ENCODE measurements at regions not wholly inside any gene's neighbourhood (a gene's known extent, or its start where the extent isn't known, plus 50 kb on each side); places are given as distances from the start of the nearest gene placed in this dataset.

DNA sequence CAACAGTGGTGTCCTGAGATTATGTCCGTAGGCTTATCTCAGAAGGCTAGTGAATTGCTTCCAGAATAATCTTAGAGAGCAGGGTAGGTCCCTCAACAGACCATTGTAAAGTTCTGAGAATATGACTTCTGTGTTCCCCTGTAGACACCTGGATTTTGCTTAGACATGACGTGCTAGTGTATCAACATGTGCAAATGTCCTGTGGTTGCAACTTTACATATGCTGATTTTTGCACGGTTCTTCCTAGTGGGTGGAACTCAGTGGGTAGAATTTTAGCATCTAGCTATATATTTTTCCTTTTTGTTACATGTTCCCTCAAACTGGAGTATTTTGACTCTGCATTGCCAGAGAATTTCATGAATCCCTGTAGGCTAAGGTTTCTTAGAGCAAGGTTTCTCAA is 459.2 kb downstream of the RNF144B start:
- no peaks in the 10 kb centered on the region for H3K9me3 ChIP-seq (ENCODE audit: insufficient read depth, low read length)

DNA sequence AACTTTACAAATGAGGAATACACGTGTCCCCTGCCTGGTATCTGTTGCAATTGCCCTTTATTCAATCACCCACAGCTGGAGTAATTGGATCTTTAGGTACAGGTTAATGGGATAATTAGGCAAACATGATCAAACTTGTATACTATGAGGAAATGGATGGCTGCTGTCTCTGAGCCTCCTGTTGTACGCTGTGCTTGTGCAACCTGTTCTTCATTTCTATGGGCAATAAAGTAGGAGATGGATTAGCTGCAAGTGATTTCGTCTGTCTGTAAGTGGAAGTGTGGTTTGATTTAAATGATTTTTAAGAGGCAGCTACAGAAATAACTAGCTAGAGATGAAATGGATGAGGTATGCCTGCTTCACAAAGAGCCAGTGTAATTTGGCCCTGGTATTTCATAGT is 474.1 kb downstream of the RNF144B start:
- H3K4me1 ChIP-seq (ENCODE audit: insufficient read depth, insufficient read length) = no peaks in the 10 kb centered on the region
- DNase-seq (ENCODE audit: low read depth, low spot score) = no peak
- H3K9me3 ChIP-seq (ENCODE audit: insufficient read depth, low read length) = no peaks in the 10 kb centered on the region
- no peak overlapping the region for H3K9ac ChIP-seq (ENCODE audit: insufficient read length, low read depth)
- H3K4me3 ChIP-seq (ENCODE audit: insufficient read length, low read depth) = no peak overlapping the region
- TF ChIP-seq SUZ12 (IDR thresholded peaks at IDR 0.05; ENCODE audit: extremely low read depth, insufficient read depth, insufficient read length) (no peak), ZNF274 (IDR thresholded peaks at IDR 0.05; ENCODE audit: low read depth, low read length) (no peak), YY1 (IDR thresholded peaks at IDR 0.05; ENCODE audit: insufficient read depth, insufficient read length) (no peak)
- H3K27me3 ChIP-seq (ENCODE audit: insufficient read depth, insufficient read length) = no peaks in the 10 kb centered on the region
- H3K36me3 ChIP-seq (ENCODE audit: insufficient read depth, insufficient read length, low read length) = no peaks in the 10 kb centered on the region

More for the DNA sequence above, 459.2 kb downstream of the RNF144B start:
- Histone ChIP-seq H3K27me3 (ENCODE audit: insufficient read depth, insufficient read length) (no peaks in the 10 kb centered on the region), H3K4me1 (ENCODE audit: insufficient read depth, insufficient read length) (no peaks in the 10 kb centered on the region), H3K9ac (ENCODE audit: insufficient read length, low read depth) (no peak overlapping the region), H3K36me3 (ENCODE audit: insufficient read depth, insufficient read length, low read length) (no peaks in the 10 kb centered on the region), H3K4me3 (ENCODE audit: insufficient read length, low read depth) (no peak overlapping the region)
- TF ChIP-seq SUZ12 (IDR thresholded peaks at IDR 0.05; ENCODE audit: extremely low read depth, insufficient read depth, insufficient read length) (no peak), ZNF274 (IDR thresholded peaks at IDR 0.05; ENCODE audit: low read depth, low read length) (no peak), YY1 (IDR thresholded peaks at IDR 0.05; ENCODE audit: insufficient read depth, insufficient read length) (no peak)
- DNase-seq (ENCODE audit: low read depth, low spot score) = no peak

GRCh38 chr6:18883268-18883667 is 496.1 kb downstream of the RNF144B start:
- Histone ChIP-seq H3K9ac (ENCODE audit: insufficient read length, low read depth) (no peak overlapping the region), H3K4me3 (ENCODE audit: insufficient read length, low read depth) (no peak overlapping the region), H3K27me3 (ENCODE audit: insufficient read depth, insufficient read length) (no peaks in the 10 kb centered on the region), H3K4me1 (ENCODE audit: insufficient read depth, insufficient read length) (no peaks in the 10 kb centered on the region), H3K36me3 (ENCODE audit: insufficient read depth, insufficient read length, low read length) (no peaks in the 10 kb centered on the region), H3K9me3 (ENCODE audit: insufficient read depth, low read length) (no peaks in the 10 kb centered on the region)
- DNase-seq (ENCODE audit: low read depth, low spot score) = no peak
- no peak for TF ChIP-seq ZNF274 (IDR thresholded peaks at IDR 0.05; ENCODE audit: low read depth, low read length)
- TF ChIP-seq YY1 (IDR thresholded peaks at IDR 0.05; ENCODE audit: insufficient read depth, insufficient read length) = no peak
- TF ChIP-seq SUZ12 (IDR thresholded peaks at IDR 0.05; ENCODE audit: extremely low read depth, insufficient read depth, insufficient read length) = no peak

DNA sequence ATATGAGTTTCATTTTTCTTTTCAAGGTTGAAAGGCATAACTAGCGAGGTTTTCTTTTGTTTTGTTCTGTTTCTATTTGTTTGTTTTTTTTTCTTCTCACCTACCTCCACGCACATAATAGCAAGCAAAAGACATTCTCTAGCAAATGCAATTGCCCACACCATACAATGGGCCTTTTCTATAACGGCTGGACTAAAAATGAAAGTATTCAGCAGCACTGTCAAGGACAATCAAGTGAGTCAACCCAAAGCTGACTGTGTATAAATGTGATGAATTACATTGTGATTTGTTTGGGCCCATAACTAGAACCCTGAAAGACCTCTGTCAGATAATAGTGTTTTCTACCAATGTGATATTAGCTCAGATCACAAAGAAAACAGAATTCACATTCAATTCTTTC is 496.7 kb downstream of the RNF144B start:
- Histone ChIP-seq H3K4me1 (ENCODE audit: insufficient read depth, insufficient read length) (no peaks in the 10 kb centered on the region), H3K9ac (ENCODE audit: insufficient read length, low read depth) (no peak overlapping the region), H3K27me3 (ENCODE audit: insufficient read depth, insufficient read length) (no peaks in the 10 kb centered on the region), H3K9me3 (ENCODE audit: insufficient read depth, low read length) (no peaks in the 10 kb centered on the region), H3K36me3 (ENCODE audit: insufficient read depth, insufficient read length, low read length) (no peaks in the 10 kb centered on the region), H3K4me3 (ENCODE audit: insufficient read length, low read depth) (no peak overlapping the region)
- no peak for DNase-seq (ENCODE audit: low read depth, low spot score)
- TF ChIP-seq YY1 (IDR thresholded peaks at IDR 0.05; ENCODE audit: insufficient read depth, insufficient read length) = no peak

DNA sequence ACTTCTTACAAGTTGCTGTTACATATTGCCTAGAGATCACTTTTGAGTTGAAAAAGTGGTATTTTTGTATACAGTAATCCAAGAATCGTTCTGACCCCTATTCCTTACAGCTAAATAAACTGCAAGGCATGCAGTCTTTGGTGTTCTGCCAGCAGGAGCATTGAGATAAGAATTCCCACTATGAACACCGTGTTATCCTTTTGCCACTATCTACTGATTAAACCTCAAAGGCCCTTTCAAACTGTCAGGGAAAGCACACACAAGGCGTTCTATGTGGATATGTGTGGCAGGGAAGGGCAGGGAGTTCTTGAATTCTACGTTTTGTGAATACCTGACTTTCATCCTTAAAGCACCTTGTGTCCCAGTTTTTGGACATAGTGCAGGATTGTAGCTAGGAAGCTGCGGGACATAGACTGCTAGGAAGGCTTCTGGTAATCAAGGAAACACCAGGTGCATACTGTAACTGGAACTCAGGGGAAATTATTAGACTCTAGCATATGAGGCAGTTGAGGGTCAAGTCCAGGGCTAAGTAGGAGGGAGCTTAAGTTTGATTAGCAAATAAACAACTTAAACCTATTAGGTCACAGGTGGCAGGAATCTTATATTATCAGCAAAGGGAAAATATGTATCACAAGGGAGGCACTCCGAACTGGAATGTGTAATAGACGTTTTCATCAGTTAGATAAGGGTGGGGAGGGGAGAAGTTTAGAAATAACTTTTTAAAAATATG is 506.6 kb downstream of the RNF144B start:
- no peaks in the 10 kb centered on the region for H3K36me3 ChIP-seq (ENCODE audit: insufficient read depth, insufficient read length, low read length)
- no peaks in the 10 kb centered on the region for H3K4me1 ChIP-seq (ENCODE audit: insufficient read depth, insufficient read length)
- TF ChIP-seq ZNF274 (IDR thresholded peaks at IDR 0.05; ENCODE audit: low read depth, low read length) (no peak), YY1 (IDR thresholded peaks at IDR 0.05; ENCODE audit: insufficient read depth, insufficient read length) (no peak)
- no peak for DNase-seq (ENCODE audit: low read depth, low spot score)
- no peak overlapping the region for H3K4me3 ChIP-seq (ENCODE audit: insufficient read length, low read depth)
- no peak overlapping the region for H3K9ac ChIP-seq (ENCODE audit: insufficient read length, low read depth)
- H3K27me3 ChIP-seq (ENCODE audit: insufficient read depth, insufficient read length) = no peaks in the 10 kb centered on the region
- H3K9me3 ChIP-seq (ENCODE audit: insufficient read depth, low read length) = no peaks in the 10 kb centered on the region

DNA sequence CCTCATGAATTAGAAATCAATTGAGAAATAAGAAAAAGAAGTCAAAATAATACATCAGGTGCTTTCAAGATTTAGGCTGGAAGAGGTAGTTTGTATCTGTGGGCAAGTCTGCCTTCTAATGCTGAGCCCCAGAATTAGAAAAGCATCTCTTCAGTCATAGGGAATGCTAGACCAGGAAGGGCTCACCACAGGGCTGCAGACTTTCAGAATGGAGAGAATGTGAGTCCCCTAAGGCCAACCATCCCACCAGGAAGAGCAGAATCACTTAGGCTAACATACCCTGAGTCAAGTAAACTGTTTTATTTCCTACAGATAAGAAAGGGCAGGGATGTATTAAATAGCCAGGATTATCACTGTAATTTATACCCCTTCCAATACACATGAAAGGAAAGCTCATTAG is 510.2 kb downstream of the RNF144B start:
- no peaks in the 10 kb centered on the region for H3K36me3 ChIP-seq (ENCODE audit: insufficient read depth, insufficient read length, low read length)
- peak; percentile 9 for DNase-seq (ENCODE audit: low read depth, low spot score)
- H3K9me3 ChIP-seq (ENCODE audit: insufficient read depth, low read length) = no peaks in the 10 kb centered on the region
- H3K4me1 ChIP-seq (ENCODE audit: insufficient read depth, insufficient read length) = no peaks in the 10 kb centered on the region
- no peaks in the 10 kb centered on the region for H3K27me3 ChIP-seq (ENCODE audit: insufficient read depth, insufficient read length)
- H3K9ac ChIP-seq (ENCODE audit: insufficient read length, low read depth) = no peak overlapping the region
- no peak overlapping the region for H3K4me3 ChIP-seq (ENCODE audit: insufficient read length, low read depth)
- TF ChIP-seq SUZ12 (IDR thresholded peaks at IDR 0.05; ENCODE audit: extremely low read depth, insufficient read depth, insufficient read length) (no peak), YY1 (IDR thresholded peaks at IDR 0.05; ENCODE audit: insufficient read depth, insufficient read length) (no peak), ZNF274 (IDR thresholded peaks at IDR 0.05; ENCODE audit: low read depth, low read length) (no peak)

GRCh38 chr6:18904681-18905080 is 517.5 kb downstream of the RNF144B start:
- Histone ChIP-seq H3K9ac (ENCODE audit: insufficient read length, low read depth) (no peak overlapping the region), H3K4me1 (ENCODE audit: insufficient read depth, insufficient read length) (no peaks in the 10 kb centered on the region), H3K27me3 (ENCODE audit: insufficient read depth, insufficient read length) (no peaks in the 10 kb centered on the region), H3K4me3 (ENCODE audit: insufficient read length, low read depth) (no peak overlapping the region), H3K36me3 (ENCODE audit: insufficient read depth, insufficient read length, low read length) (no peaks in the 10 kb centered on the region), H3K9me3 (ENCODE audit: insufficient read depth, low read length) (no peaks in the 10 kb centered on the region)
- no peak for DNase-seq (ENCODE audit: low read depth, low spot score)
- TF ChIP-seq YY1 (IDR thresholded peaks at IDR 0.05; ENCODE audit: insufficient read depth, insufficient read length) (no peak), ZNF274 (IDR thresholded peaks at IDR 0.05; ENCODE audit: low read depth, low read length) (no peak), SUZ12 (IDR thresholded peaks at IDR 0.05; ENCODE audit: extremely low read depth, insufficient read depth, insufficient read length) (no peak)

Data from NT2/D1 (cell line).